Subcutaneous abdominal adipose tissue (tissue), 5 donors: ENCODE measurements at regions not wholly inside any gene's neighbourhood (a gene's known extent, or its start where the extent isn't known, plus 50 kb on each side); places are given as distances from the start of the nearest gene placed in this dataset.

Experiments used
- H3K27ac ChIP-seq: one replicate; pipeline ENCODE4 v1.7.0; 2013; ENCODE audit warnings: low read depth, mild to moderate bottlenecking, inconsistent platforms, low read length, moderate library complexity
- H3K27me3 ChIP-seq, 5 donors: one replicate each; pipeline ENCODE4 v1.7.0; 2013; ENCODE audit warnings: low read length in 5 of 5, inconsistent platforms in 1 of 5; ENCODE audit not compliant: control insufficient read depth in 5 of 5, insufficient read depth in 4 of 5
- H3K36me3 ChIP-seq, 5 donors: one replicate each; pipeline ENCODE4 v1.7.0; 2013; ENCODE audit warnings: low read length in 5 of 5; ENCODE audit not compliant: control insufficient read depth in 5 of 5, insufficient read depth in 5 of 5
- H3K4me1 ChIP-seq, 5 donors: one replicate each; pipeline ENCODE4 v1.7.0; 2013; ENCODE audit warnings: low read length in 5 of 5, mild to moderate bottlenecking in 3 of 5, moderate library complexity in 1 of 5; ENCODE audit not compliant: control insufficient read depth in 5 of 5, insufficient read depth in 5 of 5
- H3K4me3 ChIP-seq, 5 donors: one replicate each; pipeline ENCODE4 v1.7.0; 2013; ENCODE audit warnings: low read length in 5 of 5, low read depth in 1 of 5
- H3K9ac ChIP-seq, 5 donors: one replicate each; pipeline ENCODE4 v1.7.0; 2013; ENCODE audit warnings: low read length in 5 of 5, mild to moderate bottlenecking in 4 of 5, moderate library complexity in 3 of 5
- H3K9me3 ChIP-seq, 5 donors: one replicate each; pipeline ENCODE4 v1.7.0; 2013; ENCODE audit warnings: low read length in 5 of 5; ENCODE audit not compliant: control insufficient read depth in 5 of 5
- donor health status: healthy.
- donor health status: healthy.
- donor health status: healthy.
- donor health status: healthy.
- donor health status: healthy.

DNA sequence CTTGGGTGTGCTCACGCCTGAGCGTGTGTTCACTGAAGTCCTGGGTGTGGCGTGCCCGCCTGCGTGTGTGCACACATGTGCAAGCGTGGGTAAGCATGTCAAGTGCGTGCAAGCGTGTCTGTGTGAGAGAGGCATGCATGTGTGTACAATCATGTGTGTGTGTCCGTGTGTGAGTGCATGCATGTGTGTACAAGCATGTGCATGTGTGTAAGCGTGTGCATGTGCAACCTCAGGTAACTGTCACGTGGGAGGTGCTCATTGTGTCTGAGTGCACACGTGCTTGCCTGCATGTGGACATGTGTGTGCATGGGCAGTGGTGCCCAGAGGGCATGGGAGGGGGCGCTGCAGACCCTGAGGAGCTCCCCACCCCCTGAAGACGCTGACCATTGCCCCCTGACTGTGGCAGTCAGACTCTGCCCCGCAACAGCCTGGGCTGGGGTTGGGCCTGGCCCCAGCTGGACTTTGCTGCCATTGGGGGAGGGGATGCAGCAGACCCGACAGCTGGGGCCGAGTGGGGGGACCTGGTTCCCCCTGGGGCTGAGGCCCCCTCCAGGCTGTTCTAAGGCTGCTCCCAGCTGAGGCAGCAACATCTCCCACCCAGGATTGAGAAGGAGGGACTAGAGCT, 88.1 kb downstream of the UNCX start:
- H3K27me3 ChIP-seq = peaks cover 38 to 60% (median 55%) of the 10 kb centered on the region in 5 donors

DNA sequence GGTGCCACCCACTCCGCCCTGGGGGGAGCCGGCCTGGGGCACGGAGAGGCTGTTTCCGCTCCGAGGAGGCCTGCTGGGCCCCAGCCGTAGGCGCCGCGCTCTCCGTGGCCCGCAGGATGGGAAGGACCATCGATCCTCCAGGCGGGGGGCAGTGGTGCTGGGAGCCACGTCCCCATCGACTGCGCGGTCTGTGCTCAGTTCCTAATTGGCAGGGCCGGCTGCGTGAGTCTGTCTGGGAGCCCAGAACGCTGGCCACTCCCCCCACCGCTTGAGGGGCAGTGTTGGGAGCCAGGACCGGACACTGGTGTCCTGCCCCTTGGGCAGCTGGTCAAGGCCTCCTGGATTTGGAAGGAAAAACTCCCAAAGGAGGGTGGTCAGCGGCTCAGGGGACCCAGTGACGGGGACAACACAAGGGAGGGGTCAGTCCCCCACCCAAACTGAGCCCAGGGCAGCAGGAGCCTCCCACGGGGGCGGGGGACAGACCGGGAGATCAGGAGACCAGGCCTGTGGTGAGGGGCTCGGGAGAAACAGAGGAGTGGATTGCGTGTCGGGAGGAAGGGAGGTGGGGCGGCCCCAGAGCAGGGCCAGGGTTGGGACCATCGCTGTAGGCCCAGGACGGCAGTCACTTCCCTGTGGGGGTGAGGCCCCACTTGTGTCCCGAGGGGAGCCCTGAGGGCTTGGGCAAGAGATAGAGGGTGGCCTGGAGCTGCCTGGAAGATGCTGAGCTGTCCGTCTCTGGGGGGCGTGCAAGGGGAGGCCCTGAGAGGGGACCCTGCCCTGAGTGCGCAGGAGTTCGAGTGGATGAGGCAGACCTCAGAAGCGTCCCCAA, 89.0 kb downstream of the UNCX start:
- Histone ChIP-seq H3K4me1 (no peaks in the 10 kb centered on the region), H3K4me3 (no peak overlapping the region), H3K9ac (no peak overlapping the region), H3K9me3 (no peaks in the 10 kb centered on the region), H3K36me3 (no peaks in the 10 kb centered on the region), H3K27me3 (peaks cover 44 to 61% (median 60%) of the 10 kb centered on the region in 5 donors), H3K27ac (no peak overlapping the region)

More for the DNA sequence above, 88.1 kb downstream of the UNCX start:
- Histone ChIP-seq H3K9me3 (no peaks in the 10 kb centered on the region), H3K4me1 (no peaks in the 10 kb centered on the region), H3K9ac (no peak overlapping the region), H3K27ac (no peak overlapping the region), H3K36me3 (no peaks in the 10 kb centered on the region), H3K4me3 (no peak overlapping the region)

DNA sequence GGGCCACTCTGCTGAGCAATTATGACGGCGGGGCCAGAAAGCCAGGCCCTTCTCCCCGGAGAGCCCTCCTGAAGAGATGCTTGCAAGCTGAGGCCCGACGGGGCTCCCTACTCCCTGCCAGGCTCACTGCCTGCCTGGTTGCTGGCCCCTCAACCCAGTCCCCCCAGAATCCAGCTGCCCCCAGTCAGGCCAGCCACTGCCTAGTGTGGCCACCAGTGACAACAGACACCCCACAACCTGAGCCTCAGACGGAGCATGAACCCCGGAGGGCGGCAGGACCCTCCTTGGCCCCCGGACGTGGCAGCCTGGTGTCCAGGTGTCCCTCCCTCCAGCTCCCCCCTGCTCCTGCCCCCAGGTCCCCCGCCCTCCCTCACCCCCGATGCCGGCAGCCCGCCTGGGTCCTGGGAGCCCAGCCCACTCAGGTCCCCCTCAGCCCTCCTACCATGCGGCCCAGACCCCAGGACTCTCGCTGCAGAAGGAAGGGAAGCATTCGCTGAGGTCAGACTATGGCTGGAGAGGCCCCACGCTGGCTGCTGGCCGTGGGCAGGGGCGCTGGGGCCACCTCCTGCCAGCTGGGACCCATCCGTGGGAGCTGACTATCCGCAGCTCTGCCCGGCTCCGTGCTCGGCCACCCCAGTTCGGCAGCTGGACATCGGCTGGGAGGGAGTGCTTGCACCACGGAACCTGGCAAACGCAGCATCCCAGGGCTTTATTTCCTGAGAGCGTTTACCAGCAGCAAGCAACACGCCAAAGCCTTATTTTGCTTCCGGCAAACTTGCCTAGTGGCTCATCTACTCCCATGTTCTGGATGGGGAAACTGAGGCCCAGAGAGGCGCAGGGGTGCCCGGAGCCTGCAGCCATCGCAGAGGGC, 89.8 kb downstream of the UNCX start:
- Histone ChIP-seq H3K9ac (no peak overlapping the region), H3K4me1 (no peaks in the 10 kb centered on the region), H3K27me3 (peaks cover 44 to 61% (median 60%) of the 10 kb centered on the region in 5 donors), H3K36me3 (no peaks in the 10 kb centered on the region), H3K4me3 (no peak overlapping the region), H3K9me3 (no peaks in the 10 kb centered on the region), H3K27ac (no peak overlapping the region)

DNA sequence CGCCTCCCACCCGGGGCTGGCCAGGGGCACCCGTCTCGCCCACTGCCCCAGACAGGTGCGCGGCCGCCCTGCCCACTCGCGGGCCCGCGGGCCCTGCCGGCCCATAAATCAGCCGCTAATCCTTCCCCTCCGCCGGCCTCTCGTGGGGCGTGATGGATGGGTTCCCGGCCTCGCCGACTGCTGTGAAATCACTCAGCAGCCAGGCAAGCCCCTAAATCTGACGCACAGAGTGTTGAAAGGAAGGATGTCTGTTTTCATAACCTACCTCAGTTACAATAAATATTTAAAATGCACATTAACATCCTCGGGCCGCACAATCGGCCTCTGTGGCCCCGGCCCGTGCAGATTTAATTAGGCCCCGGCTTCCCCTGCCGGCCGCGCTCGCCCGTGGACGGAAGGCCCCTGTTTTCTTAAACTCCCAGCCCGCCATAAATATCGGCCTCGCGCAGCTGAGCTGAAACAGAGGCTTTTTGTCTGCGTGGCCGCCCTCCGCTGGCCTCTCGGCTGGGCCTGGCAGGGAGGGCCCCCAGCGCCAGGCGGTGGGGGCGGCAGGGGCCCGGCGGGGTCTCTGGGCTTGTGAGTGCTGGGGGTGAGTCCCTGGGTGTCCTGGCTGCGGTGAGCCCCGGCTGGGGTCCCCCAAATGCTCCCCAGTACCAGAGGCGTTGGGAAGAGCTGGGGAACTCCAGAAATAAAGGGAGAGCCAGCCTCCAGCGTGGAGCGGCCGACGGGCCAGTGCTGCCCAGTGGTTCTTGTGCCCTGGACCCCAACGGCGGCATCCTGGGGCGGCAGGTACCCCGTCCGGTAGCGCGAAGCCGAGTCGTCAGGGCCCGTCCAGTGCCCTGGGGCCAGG, 90.7 kb downstream of the UNCX start:
- Histone ChIP-seq H3K9me3 (no peaks in the 10 kb centered on the region), H3K27me3 (peaks cover 44 to 59% (median 58%) of the 10 kb centered on the region in 5 donors), H3K9ac (no peak overlapping the region), H3K4me3 (no peak overlapping the region), H3K36me3 (no peaks in the 10 kb centered on the region), H3K27ac (no peak overlapping the region), H3K4me1 (no peaks in the 10 kb centered on the region)

DNA sequence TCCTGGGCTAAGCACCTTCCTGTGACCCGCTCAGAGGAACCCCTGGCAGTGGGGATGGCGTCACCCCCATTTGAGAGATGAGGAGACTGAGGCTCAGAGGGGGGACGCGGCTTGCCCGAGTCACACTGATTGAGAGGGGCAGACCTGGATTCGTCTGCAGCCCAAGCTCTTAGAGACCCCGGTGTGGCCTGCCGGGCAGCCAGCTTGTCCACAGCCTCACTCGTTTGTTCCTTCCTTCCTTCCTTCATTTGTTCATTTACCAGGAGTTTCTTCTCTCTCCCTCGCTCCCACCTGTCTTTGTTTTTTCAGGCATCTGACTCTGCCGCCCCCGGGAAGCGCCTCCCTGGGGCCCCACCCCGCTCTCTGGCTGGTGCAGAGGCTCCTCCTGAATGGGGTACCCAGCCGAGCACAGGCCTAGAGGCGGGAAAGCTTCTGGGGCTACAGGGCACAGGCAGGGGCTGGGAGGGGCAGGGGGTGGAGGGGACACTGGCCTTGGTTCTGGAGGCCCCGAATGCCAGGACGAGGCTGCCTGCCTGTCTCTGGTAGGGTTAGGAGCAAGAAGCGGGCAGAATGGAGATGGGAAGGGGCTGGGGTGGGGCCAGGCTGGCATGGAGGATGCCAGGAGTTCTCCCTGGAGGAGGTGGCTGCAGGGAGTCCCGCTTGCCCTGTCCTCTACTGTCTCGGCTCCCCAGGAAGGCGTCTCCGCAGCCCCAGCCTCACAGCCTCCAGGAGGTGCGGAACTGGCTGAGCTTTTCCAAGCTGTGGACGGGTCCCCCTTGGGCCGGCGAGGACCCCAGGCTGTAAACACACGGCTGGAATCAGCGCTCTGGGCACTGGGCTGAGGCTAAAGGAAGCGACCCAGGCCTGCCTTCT, 91.6 kb downstream of the UNCX start:
- H3K9ac ChIP-seq = no peak overlapping the region
- H3K9me3 ChIP-seq = no peaks in the 10 kb centered on the region
- no peak overlapping the region for H3K27ac ChIP-seq
- no peak overlapping the region for H3K4me3 ChIP-seq
- no peaks in the 10 kb centered on the region for H3K36me3 ChIP-seq
- H3K27me3 ChIP-seq = peaks cover 44 to 57% (median 55%) of the 10 kb centered on the region in 5 donors
- H3K4me1 ChIP-seq = no peaks in the 10 kb centered on the region

DNA sequence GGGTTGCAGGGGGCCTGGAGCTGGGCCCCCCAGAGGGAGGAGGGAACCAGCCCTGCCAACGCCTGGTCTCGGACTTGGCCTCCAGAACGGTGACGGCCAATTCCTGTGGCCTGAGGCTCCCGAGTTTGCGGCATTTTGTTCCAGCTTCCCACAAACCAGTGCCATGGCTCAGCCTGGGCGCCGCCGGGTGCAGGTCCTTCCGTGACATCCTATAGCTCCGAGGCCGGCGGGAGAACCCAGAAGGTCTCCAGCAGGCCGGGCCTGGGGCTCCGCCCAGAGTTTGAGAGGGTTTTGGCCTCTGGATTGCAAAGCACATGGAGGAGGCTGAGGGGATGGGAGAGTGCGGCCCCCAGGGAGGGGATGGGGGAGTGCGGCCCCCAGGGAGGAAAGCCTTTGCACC, 92.6 kb downstream of the UNCX start:
- Histone ChIP-seq H3K27me3 (peaks cover 48 to 66% (median 64%) of the 10 kb centered on the region in 5 donors), H3K4me3 (no peak overlapping the region), H3K4me1 (no peaks in the 10 kb centered on the region), H3K9ac (no peak overlapping the region), H3K36me3 (no peaks in the 10 kb centered on the region), H3K9me3 (no peaks in the 10 kb centered on the region), H3K27ac (no peak overlapping the region)

- H3K27me3 ChIP-seq = peaks cover 48 to 68% (median 62%) of the 10 kb centered on the region in 5 donors
- H3K9me3 ChIP-seq = no peaks in the 10 kb centered on the region
- H3K36me3 ChIP-seq = no peaks in the 10 kb centered on the region
- H3K27ac ChIP-seq = no peak overlapping the region
- H3K4me1 ChIP-seq = no peaks in the 10 kb centered on the region
- H3K9ac ChIP-seq = no peak overlapping the region
- H3K4me3 ChIP-seq = no peak overlapping the region
Measured at GRCh38 chr7:1325646-1326510, 93.2 kb downstream of the UNCX start.

DNA sequence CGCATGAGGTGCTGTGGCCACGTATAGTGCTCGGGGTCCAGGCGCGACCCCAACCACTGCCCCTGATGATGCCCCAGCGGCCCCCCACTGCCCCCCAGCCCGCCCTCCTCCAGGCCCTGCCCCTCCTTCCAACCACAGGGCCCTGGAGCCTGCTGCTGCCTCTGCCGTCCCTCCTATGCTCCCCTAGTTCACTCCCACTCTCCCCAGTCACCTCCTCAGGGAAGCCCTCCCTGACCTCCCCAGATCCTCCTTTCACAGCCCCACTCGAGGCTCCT, 93.8 kb downstream of the UNCX start:
- peaks cover 46 to 69% (median 60%) of the 10 kb centered on the region in 5 donors for H3K27me3 ChIP-seq
- H3K4me1 ChIP-seq = no peaks in the 10 kb centered on the region

More for the DNA sequence above, 93.8 kb downstream of the UNCX start:
- Histone ChIP-seq H3K9ac (no peak overlapping the region), H3K36me3 (no peaks in the 10 kb centered on the region), H3K27ac (no peak overlapping the region), H3K9me3 (no peaks in the 10 kb centered on the region), H3K4me3 (no peak overlapping the region)
